Mucosa of gallbladder (tissue), 1 donor: ENCODE measurements at regions not wholly inside any gene's neighbourhood (a gene's known extent, or its start where the extent isn't known, plus 50 kb on each side); places are given as distances from the start of the nearest gene placed in this dataset.
"Not testable (repeated sequence)": the region's sequence is repeated elsewhere in the genome, so short reads cannot be mapped to it uniquely, and the experiment has no call there.

Experiments used
- DNase-seq: peaks from one replicate; pipeline ENCODE4 v3.0.0-alpha.2; 2020; ENCODE audit warnings: low spot score
- donor health status: DM: no; HTN: no; CAD: no.

GRCh38 chr6:135605278-135605790 is 107.8 kb upstream of the AHI1 start:
- no peak for DNase-seq

GRCh38 chr6:135606392-135606791 is 108.9 kb upstream of the AHI1 start:
- DNase-seq: no peak

- no peak for DNase-seq
Measured at GRCh38 chr6:135608031-135608430, 110.5 kb upstream of the AHI1 start.

- DNase-seq: not testable (repeated sequence)
Measured at GRCh38 chr6:135610192-135610591, 112.7 kb upstream of the AHI1 start.

GRCh38 chr6:135616655-135617054 is 119.1 kb upstream of the AHI1 start:
- DNase-seq: no peak

GRCh38 chr6:135617222-135617621 is 119.7 kb upstream of the AHI1 start:
- no peak for DNase-seq

- no peak for DNase-seq
Measured at GRCh38 chr6:135622081-135622480, 124.5 kb upstream of the AHI1 start.

GRCh38 chr6:135623979-135624378 is 126.4 kb upstream of the AHI1 start:
- no peak for DNase-seq

- no peak for DNase-seq
Measured at GRCh38 chr6:135624402-135625295, 127.1 kb upstream of the AHI1 start.

GRCh38 chr6:135626001-135626400 is 128.5 kb upstream of the AHI1 start:
- not testable (repeated sequence) for DNase-seq

- no peak for DNase-seq
Measured at GRCh38 chr6:135627092-135627715, 129.7 kb upstream of the AHI1 start.

GRCh38 chr6:135630789-135631376 is 133.3 kb upstream of the AHI1 start:
- DNase-seq: no peak

GRCh38 chr6:135631821-135632220 is 134.3 kb upstream of the AHI1 start:
- no peak for DNase-seq

GRCh38 chr6:135633573-135633972 is 136.0 kb upstream of the AHI1 start:
- no peak for DNase-seq

- DNase-seq: no peak
Measured at GRCh38 chr6:135637701-135638100, 140.2 kb upstream of the AHI1 start.

GRCh38 chr6:135638108-135638507 is 140.6 kb upstream of the AHI1 start:
- no peak for DNase-seq

GRCh38 chr6:135640048-135640447 is 142.5 kb upstream of the AHI1 start:
- no peak for DNase-seq

GRCh38 chr6:135640449-135641111 is 143.0 kb upstream of the AHI1 start:
- DNase-seq: no peak

GRCh38 chr6:135642912-135643311 is 145.4 kb upstream of the AHI1 start:
- DNase-seq: no peak

GRCh38 chr6:135644394-135644793 is 146.9 kb upstream of the AHI1 start:
- no peak for DNase-seq

- no peak for DNase-seq
Measured at GRCh38 chr6:135647521-135647920, 150.0 kb upstream of the AHI1 start.
